A673 (cell line): ENCODE measurements at regions not wholly inside any gene's neighbourhood (a gene's known extent, or its start where the extent isn't known, plus 50 kb on each side); places are given as distances from the start of the nearest gene placed in this dataset.

ENCODE experiments used
- BruUV-seq: library from RNA; stranded (reverse); fragments of 400-500 nt; replicated peaks from 2 replicates; lab custom pipeline; 2021; lab: Mats Ljungman, UMichigan
- CTCF ChIA-PET: fragments of 300-600 bp; sonication (Branson Sonifier 250); formaldehyde crosslinking; loops from one replicate; lab custom pipeline; 2022; ENCODE audit warnings: antibody characterized with exemption; lab: Charles Lee
- POLR2A ChIA-PET: fragments of 300-600 bp; sonication (Branson Sonifier 250); formaldehyde crosslinking; loops from one replicate; lab custom pipeline; 2022; ENCODE audit warnings: antibody characterized with exemption; ENCODE audit not compliant: low non-redundant PET; lab: Charles Lee
- DNase-seq: peaks from one replicate; pipeline ENCODE4 v3.0.0-alpha.2; 2015; ENCODE audit warnings: low spot score
- H3K27ac ChIP-seq: fragments of 200-600 bp; sonication (generic); 2 replicates; pipeline ENCODE4 v1.5.1; 2016; ENCODE audit warnings: mixed run types, low read depth, mild to moderate bottlenecking, mixed read lengths, antibody characterized with exemption, low read length; ENCODE audit not compliant: poor library complexity, severe bottlenecking
- H3K27me3 ChIP-seq: fragments of 200-600 bp; sonication (generic); replicated peaks from 2 replicates; pipeline ENCODE4 v1.6.1; 2017; ENCODE audit warnings: mixed run types, low read depth, mild to moderate bottlenecking, mixed read lengths, antibody characterized with exemption, low read length; ENCODE audit not compliant: insufficient read depth, poor library complexity
- H3K36me3 ChIP-seq: fragments of 200-600 bp; sonication (generic); 2 replicates; pipeline ENCODE4 v1.6.1; 2016; ENCODE audit warnings: mixed run types, mild to moderate bottlenecking, mixed read lengths, antibody characterized with exemption, low read length; ENCODE audit not compliant: insufficient read depth, poor library complexity, severe bottlenecking
- H3K4me1 ChIP-seq: fragments of 200-600 bp; sonication (generic); 2 replicates; pipeline ENCODE4 v1.6.1; 2017; ENCODE audit warnings: mixed run types, mild to moderate bottlenecking, mixed read lengths, antibody characterized with exemption, low read length; ENCODE audit not compliant: insufficient read depth, poor library complexity, severe bottlenecking
- H3K4me3 ChIP-seq: fragments of 200-600 bp; sonication (generic); 2 replicates; pipeline ENCODE4 v1.5.1; 2016; ENCODE audit warnings: low read depth, mixed run types, mild to moderate bottlenecking, mixed read lengths, low read length; ENCODE audit not compliant: poor library complexity, severe bottlenecking
- H3K9me3 ChIP-seq: fragments of 200-600 bp; sonication (generic); 2 replicates; pipeline ENCODE4 v1.6.1; 2016; ENCODE audit warnings: mixed run types, low read depth, mild to moderate bottlenecking, mixed read lengths, antibody characterized with exemption, low read length; ENCODE audit not compliant: poor library complexity, severe bottlenecking
- EZH2 ChIP-seq: fragments of 200-600 bp; sonication (generic); IDR thresholded peaks from 2 replicates; pipeline ENCODE4 v1.6.1; 2017; ENCODE audit warnings: borderline replicate concordance, low read depth, mild to moderate bottlenecking, mixed read lengths, antibody characterized with exemption, low read length; ENCODE audit not compliant: poor library complexity, severe bottlenecking
- intact Hi-C: fragments of 100-400 bp; cut with micrococcal nuclease; formaldehyde crosslinking; loops from one replicate; pipeline ENCODE4 v1.10.0; 2022; ENCODE audit not compliant: unreplicated experiment
- TF ChIP-seq, protein P1 (sequence below): fragments of 300-800, 200-600 bp; sonication (generic); conservative IDR thresholded peaks from 2 replicates; pipeline ENCODE4 v1.5.1; 2017; ENCODE audit warnings: low read depth, mild to moderate bottlenecking, antibody characterized with exemption, low read length, moderate library complexity, mixed read lengths

GRCh38 chr14:22458737-22459136 is 130.3 kb downstream of the DAD1 start:
- CTCF ChIA-PET, result no interaction called here
- no TSS peak for BruUV-seq

DNA sequence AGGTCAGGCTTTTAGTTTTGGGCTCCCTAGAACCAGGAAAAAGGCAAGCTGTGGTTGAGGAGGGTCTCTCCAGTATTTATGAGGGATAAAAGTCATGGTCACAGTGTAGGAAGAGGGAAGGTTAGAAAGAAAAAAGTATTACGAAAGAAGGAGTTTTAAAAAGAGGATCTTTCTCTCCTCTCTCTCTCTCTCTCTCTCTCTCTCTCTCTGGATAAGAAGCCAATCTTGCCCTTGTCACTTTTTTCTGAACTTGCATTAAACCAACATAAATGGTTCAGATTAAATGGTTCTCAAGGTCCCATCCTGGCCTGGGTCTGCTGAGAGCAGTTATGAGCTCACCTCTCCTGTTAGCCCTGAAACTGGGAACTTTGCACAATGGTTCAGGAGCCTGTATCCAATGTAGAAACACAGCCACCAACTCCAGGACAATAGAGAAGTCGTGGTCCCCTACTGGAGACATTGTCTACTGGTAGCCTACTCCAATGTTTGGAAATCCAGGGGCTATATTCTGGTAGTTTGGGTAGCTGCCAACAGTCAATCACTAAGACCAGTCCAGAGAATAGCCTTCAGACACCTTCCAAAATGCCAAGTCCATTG is 131.9 kb downstream of the DAD1 start:
- ChIA-PET POLR2A (no interaction called here), CTCF (no interaction called here)
- DNase-seq, result no peak
- no peaks in the 10 kb centered on the region for H3K4me1 ChIP-seq
- no peaks in the 10 kb centered on the region for H3K9me3 ChIP-seq
- intact Hi-C loops, result no loop called here
- TF ChIP-seq, protein P1, sequence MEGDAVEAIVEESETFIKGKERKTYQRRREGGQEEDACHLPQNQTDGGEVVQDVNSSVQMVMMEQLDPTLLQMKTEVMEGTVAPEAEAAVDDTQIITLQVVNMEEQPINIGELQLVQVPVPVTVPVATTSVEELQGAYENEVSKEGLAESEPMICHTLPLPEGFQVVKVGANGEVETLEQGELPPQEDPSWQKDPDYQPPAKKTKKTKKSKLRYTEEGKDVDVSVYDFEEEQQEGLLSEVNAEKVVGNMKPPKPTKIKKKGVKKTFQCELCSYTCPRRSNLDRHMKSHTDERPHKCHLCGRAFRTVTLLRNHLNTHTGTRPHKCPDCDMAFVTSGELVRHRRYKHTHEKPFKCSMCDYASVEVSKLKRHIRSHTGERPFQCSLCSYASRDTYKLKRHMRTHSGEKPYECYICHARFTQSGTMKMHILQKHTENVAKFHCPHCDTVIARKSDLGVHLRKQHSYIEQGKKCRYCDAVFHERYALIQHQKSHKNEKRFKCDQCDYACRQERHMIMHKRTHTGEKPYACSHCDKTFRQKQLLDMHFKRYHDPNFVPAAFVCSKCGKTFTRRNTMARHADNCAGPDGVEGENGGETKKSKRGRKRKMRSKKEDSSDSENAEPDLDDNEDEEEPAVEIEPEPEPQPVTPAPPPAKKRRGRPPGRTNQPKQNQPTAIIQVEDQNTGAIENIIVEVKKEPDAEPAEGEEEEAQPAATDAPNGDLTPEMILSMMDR, result no peak
- no peak for TF ChIP-seq EZH2
- no peak overlapping the region for H3K27ac ChIP-seq
- BruUV-seq, result no TSS peak
- H3K4me3 ChIP-seq, result no peak overlapping the region
- H3K27me3 ChIP-seq, result no peaks in the 10 kb centered on the region
- H3K36me3 ChIP-seq, result no peaks in the 10 kb centered on the region

More at GRCh38 chr14:22458737-22459136, 130.3 kb downstream of the DAD1 start:
- Histone ChIP-seq H3K4me1 (no peaks in the 10 kb centered on the region), H3K27ac (no peak overlapping the region), H3K4me3 (no peak overlapping the region), H3K9me3 (no peaks in the 10 kb centered on the region), H3K27me3 (no peaks in the 10 kb centered on the region), H3K36me3 (no peaks in the 10 kb centered on the region)
- DNase-seq, result no peak
- POLR2A ChIA-PET, result no interaction called here
- intact Hi-C loops, result no loop called here
- no peak for TF ChIP-seq EZH2
- TF ChIP-seq, protein P1, result no peak

GRCh38 chr14:22456421-22456820 is 132.6 kb downstream of the DAD1 start:
- no peaks in the 10 kb centered on the region for H3K4me1 ChIP-seq
- no peaks in the 10 kb centered on the region for H3K9me3 ChIP-seq
- no peak overlapping the region for H3K27ac ChIP-seq
- H3K27me3 ChIP-seq, result no peaks in the 10 kb centered on the region
- no peak overlapping the region for H3K4me3 ChIP-seq
- ChIA-PET POLR2A (no interaction called here), CTCF (no interaction called here)
- H3K36me3 ChIP-seq, result no peaks in the 10 kb centered on the region
- BruUV-seq, result no TSS peak
- no peak for DNase-seq
- intact Hi-C loops, result no loop called here
- TF ChIP-seq EZH2, result no peak
- TF ChIP-seq, protein P1, result no peak
